Stimulated activated naive B cell treated with anti-CD40 and anti-IgM and Interleukin-4, amounts not matched to agents 10 μg/mL and 1 μg/mL and 100 μg/mL, for 72 hours (primary cell): ENCODE measurements at regions not wholly inside any gene's neighbourhood (a gene's known extent, or its start where the extent isn't known, plus 50 kb on each side); places are given as distances from the start of the nearest gene placed in this dataset.
"Not testable (repeated sequence)": the region's sequence is repeated elsewhere in the genome, so short reads cannot be mapped to it uniquely, and the experiment has no call there.

Source experiments
- ATAC-seq, 2 donors: fragments of 150-1000 bp; cut with Tn5 transposase; replicated peaks; 2 replicates each; pipeline ENCODE4 v1.10.0; 2021; ENCODE audit warnings: moderate library complexity in 1 of 2
- DNase-seq: peaks from one replicate; pipeline ENCODE4 v3.0.0; 2021
- H3K27ac Mint-ChIP-seq: one replicate; pipeline ENCODE4 v1.8.0; 2022; ENCODE audit warnings: mild to moderate bottlenecking, mixed read lengths
- H3K27me3 Mint-ChIP-seq, 2 donors: one replicate each; pipeline ENCODE4 v1.8.0; 2022; ENCODE audit warnings: mixed read lengths in 2 of 2
- H3K36me3 Mint-ChIP-seq, 2 donors: one replicate each; pipeline ENCODE4 v1.8.0; 2022; ENCODE audit warnings: mixed read lengths in 2 of 2, mild to moderate bottlenecking in 1 of 2
- H3K4me1 Mint-ChIP-seq, 2 donors: one replicate each; pipeline ENCODE4 v1.8.0; 2022; ENCODE audit warnings: mixed read lengths in 2 of 2, mild to moderate bottlenecking in 1 of 2
- H3K4me3 Mint-ChIP-seq, 2 donors: one replicate each; pipeline ENCODE4 v1.8.0; 2022; ENCODE audit warnings: mild to moderate bottlenecking in 2 of 2, mixed read lengths in 2 of 2, moderate library complexity in 1 of 2
- H3K9me3 Mint-ChIP-seq, 2 donors: one replicate each; pipeline ENCODE4 v1.8.0; 2022; ENCODE audit warnings: mixed read lengths in 2 of 2, mild to moderate bottlenecking in 1 of 2

DNA sequence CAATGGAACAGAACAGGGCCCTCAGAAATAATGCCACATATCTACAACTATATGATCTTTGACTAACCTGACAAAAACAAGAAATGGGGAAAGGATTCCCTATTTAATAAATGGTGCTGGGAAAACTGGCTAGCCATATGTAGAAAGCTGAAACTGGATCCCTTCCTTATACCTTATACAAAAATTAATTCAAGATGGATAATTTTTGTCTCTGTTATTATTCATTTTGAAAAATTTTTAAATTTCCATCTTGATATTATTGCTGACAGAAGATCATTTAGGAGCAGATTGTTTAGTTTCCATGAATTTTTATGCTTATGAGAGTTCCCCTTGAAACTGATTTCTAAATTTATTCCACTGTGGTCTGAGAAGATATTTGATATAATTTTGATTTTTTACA is 2039.8 kb upstream of the NUDT12 start:
- H3K27me3 Mint-ChIP-seq, H3K4me1 Mint-ChIP-seq, ATAC-seq, H3K27ac Mint-ChIP-seq, H3K36me3 Mint-ChIP-seq, DNase-seq, H3K4me3 Mint-ChIP-seq: not testable (repeated sequence)
- peaks cover 14 to 22% of the 10 kb centered on the region in 2 donors for H3K9me3 Mint-ChIP-seq

DNA sequence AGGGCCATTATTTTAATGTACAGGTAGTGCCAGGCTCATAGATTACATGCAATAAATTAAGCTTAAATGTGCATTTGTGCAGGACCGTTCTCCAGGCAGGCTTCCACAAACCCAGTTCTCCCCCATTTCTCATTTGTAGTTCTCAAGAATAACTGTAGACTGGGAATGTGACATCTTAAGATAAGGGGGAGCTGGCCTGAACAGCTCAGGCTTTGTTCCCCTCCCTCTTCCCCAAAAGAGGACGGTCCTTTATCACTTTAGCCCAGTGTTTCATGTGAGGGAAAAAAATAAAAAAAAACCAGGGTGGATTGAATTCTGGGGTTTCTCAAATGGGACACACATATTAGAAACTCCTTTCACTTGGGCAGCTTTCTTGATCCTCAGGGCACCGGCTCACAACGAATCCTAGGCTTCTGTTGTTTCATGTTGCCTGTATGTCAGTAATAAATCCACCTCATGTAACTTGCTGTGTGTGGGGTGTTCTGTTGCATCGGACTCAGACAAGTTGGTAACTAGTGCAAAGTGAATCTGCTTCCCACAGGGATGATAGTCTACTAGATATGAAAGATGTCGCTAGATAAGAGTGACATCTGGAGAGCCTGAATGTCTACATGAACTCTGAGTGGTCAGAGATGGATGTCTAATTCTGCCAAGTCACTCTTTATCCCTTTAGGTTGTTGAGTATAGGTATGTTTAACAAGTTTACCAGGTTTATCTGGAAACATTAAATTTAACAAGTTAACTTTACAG is 2030.6 kb upstream of the NUDT12 start:
- Mint-ChIP-seq H3K27me3 (no peaks in the 10 kb centered on the region), H3K9me3 (peaks cover 2 to 4% of the 10 kb centered on the region in 2 donors), H3K4me1 (no peaks in the 10 kb centered on the region), H3K4me3 (no peak overlapping the region), H3K36me3 (no peaks in the 10 kb centered on the region), H3K27ac (no peak overlapping the region)
- no peak for DNase-seq
- ATAC-seq = no peak

DNA sequence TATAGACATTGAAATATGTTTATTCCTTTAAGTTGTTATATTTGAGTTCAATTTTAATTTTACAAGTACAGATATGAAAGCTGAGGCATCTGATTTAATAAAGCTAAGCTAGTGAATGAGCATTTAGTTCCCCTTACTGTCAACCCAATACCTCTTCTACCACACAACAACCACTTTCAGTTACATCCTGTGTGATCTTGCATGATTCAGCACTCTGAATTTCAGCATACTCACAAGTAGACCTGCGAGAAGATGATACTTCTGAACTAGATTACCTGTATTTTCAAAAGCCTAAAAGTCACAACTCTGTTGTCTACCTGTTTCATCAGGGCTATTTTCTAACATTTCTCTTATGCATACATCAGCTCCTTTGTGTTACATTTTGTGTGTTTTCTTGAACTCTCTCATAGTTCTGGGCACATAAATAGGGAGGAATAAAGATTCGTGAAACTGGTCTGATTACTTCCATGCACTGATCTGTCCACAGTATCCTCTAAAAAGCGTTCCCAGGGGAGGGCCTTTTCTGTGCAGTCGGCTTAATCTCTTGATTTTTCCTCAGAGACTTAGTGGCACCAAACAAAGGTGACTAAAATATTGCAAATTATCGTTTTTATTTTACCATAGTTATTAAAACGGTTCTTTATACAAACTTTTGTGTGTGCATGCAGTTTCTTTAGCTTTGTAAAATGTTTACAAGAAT is 2025.5 kb upstream of the NUDT12 start:
- Mint-ChIP-seq H3K27ac (no peak overlapping the region), H3K36me3 (no peaks in the 10 kb centered on the region), H3K4me3 (no peak overlapping the region), H3K9me3 (peaks cover 7 to 11% of the 10 kb centered on the region in 2 donors), H3K4me1 (no peaks in the 10 kb centered on the region), H3K27me3 (no peaks in the 10 kb centered on the region)
- no peak for DNase-seq
- ATAC-seq = no peak

DNA sequence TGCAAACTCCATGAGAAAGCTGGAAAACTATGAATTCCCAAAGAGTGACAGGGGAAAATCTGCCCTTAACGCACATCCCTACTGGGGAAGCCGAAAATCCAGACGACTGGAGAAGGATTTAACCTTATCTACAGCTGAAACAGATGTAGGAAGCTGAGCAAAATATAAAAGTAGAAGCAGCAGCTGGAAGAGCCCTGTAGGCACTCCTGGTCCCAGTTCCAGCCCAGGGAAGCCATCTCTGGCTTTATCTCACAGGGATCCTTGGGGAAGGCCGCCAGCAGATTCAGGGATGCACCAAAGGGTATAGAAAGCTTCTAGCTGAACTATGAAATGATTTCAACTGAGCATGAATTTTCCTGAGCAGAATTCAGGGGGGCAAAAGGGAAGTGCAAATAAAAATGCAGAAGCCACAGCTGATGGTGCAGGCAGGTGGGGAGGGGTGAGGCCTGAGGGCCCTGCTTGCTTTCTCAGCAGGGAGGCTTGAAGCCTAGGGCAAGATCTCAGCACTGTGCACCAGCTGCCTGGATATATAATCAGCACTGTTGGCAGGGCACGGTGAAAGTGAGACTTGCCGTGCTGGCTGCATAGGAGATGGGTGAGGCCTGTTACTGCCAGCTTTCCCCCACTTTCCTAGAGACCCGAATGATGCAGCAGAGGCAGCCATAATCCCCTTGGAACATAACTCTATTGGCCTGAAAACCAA is 2019.5 kb upstream of the NUDT12 start:
- DNase-seq (no peak), ATAC-seq (no peak)
- no peaks in the 10 kb centered on the region for H3K4me1 Mint-ChIP-seq
- no peaks in the 10 kb centered on the region for H3K36me3 Mint-ChIP-seq
- no peak overlapping the region for H3K27ac Mint-ChIP-seq
- no peaks in the 10 kb centered on the region for H3K27me3 Mint-ChIP-seq
- peaks cover 18% of the 10 kb centered on the region in 2 donors for H3K9me3 Mint-ChIP-seq
- no peak overlapping the region for H3K4me3 Mint-ChIP-seq

DNA sequence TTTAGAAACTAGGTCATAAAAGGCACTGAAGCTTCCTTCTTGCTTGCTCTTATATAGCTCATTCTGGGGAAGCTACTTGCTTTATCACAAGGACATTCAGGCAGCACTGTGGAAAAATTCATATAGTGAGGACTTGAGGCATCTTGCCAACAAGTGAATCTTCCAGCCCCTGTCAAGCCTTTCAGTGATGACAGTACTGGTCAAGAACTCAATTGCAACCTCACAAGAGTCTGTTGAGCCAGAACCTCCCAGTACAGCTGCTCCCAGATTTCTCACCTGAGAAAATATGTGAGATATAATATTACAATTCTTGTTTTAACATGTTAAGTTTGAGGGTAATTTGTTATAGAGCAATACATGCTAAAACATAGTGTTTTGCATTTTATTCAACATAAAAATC is 2011.0 kb upstream of the NUDT12 start:
- DNase-seq = no peak
- Mint-ChIP-seq H3K9me3 (peaks cover 0 to 4% of the 10 kb centered on the region in 2 donors), H3K4me3 (no peak overlapping the region), H3K4me1 (no peaks in the 10 kb centered on the region), H3K36me3 (no peaks in the 10 kb centered on the region), H3K27ac (no peak overlapping the region), H3K27me3 (no peaks in the 10 kb centered on the region)
- no peak for ATAC-seq

DNA sequence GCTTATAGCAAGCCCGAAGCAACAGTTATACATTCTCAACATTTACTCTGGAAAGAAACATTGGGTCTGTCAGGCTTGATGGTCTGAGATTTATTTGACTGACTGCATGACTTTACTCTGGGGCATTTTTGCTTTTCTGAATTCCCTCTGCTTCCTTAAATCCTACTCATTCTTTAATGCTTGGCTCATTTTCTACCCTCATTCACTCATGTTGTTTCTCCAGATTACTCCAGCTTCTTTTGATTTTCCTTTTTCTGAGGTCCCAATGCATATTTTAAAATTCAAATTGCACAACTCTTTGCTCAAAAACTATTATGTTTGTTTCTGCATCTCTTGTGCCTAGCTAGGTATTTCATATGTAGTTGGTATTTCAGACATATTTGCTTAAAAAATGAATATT is 2002.9 kb upstream of the NUDT12 start:
- Mint-ChIP-seq H3K27ac (no peak overlapping the region), H3K4me3 (no peak overlapping the region), H3K4me1 (no peaks in the 10 kb centered on the region), H3K9me3 (peaks cover 2 to 9% of the 10 kb centered on the region in 2 donors), H3K36me3 (no peaks in the 10 kb centered on the region), H3K27me3 (no peaks in the 10 kb centered on the region)
- ATAC-seq (no peak), DNase-seq (no peak)

DNA sequence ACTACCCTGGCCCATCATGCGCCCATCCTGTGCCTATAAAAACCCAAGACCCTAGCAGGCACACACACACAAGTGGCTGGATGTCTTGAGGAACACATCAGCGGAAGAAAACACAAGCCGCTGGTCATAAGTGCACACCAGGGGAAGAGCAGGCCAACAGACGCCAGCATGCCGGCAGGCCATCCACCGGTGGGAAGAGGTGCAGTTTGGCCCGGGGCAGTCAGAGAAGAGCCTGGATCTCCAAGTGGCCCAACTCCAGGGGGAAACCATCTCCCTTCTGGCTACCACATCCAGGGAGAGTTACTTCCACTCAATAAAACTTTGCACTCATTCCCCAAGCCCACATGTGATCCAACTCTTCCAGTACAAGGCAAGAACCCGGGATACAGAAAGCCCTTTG is 2001.3 kb upstream of the NUDT12 start:
- no peaks in the 10 kb centered on the region for H3K36me3 Mint-ChIP-seq
- H3K9me3 Mint-ChIP-seq = peaks cover 2 to 9% of the 10 kb centered on the region in 2 donors
- no peaks in the 10 kb centered on the region for H3K4me1 Mint-ChIP-seq

DNA sequence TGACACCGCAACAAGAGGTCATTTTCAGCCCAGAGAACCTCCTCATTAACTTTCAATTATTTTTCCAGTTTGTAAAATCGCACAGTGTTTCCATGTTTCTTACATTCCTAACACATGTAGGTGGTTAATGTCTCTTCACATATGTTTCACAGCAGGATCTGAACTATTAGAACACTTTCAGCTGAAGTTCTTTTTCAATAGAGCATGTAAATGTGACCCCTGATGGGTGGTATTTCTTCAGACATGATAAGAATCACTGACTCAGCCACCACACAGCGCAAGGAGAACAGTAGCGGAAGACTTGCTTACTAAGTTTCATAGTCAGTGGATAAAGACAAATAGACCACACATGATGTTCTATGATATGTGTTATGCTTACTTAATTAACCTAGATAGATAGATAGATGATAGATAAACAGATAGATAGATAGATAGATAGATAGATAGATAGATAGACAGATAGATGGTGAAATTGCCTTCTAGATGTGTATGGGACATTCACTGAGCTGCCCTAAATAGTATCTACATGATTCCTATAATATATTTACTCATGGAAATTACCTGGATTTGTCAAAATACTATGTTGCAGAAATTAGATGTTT is 1992.1 kb upstream of the NUDT12 start:
- H3K27ac Mint-ChIP-seq = no peak overlapping the region
- H3K9me3 Mint-ChIP-seq = peaks cover 0 to 8% of the 10 kb centered on the region in 2 donors
- DNase-seq = no peak
- H3K4me3 Mint-ChIP-seq = no peak overlapping the region
- H3K27me3 Mint-ChIP-seq = no peaks in the 10 kb centered on the region
- ATAC-seq = no peak
- no peaks in the 10 kb centered on the region for H3K4me1 Mint-ChIP-seq
- no peaks in the 10 kb centered on the region for H3K36me3 Mint-ChIP-seq

More for the DNA sequence above, 2001.3 kb upstream of the NUDT12 start:
- no peaks in the 10 kb centered on the region for H3K27me3 Mint-ChIP-seq
- no peak for DNase-seq
- ATAC-seq = no peak
- H3K27ac Mint-ChIP-seq = no peak overlapping the region
- H3K4me3 Mint-ChIP-seq = no peak overlapping the region

DNA sequence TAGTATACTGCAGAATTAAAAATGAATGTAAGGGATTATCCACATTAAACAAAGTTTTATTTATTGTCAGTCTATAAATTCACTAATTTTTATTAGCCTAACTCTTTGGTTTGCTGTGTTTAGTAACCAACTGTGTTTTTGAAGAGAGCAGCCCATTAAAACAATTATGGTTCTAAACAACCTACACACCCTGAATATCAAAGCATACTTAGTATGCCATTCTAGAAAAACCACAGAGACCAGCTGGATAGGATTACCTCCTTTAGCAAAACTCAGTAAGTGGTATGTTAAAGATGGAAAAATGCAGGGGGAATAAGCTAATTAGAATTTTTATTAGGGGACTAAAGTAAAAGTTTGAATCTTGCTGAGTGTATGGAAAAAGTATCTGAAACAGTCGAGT is 1981.7 kb upstream of the NUDT12 start:
- no peaks in the 10 kb centered on the region for H3K4me1 Mint-ChIP-seq
- no peak overlapping the region for H3K4me3 Mint-ChIP-seq
- DNase-seq (no peak), ATAC-seq (no peak)
- no peaks in the 10 kb centered on the region for H3K36me3 Mint-ChIP-seq
- no peak overlapping the region for H3K27ac Mint-ChIP-seq
- peaks cover 0 to 5% of the 10 kb centered on the region in 2 donors for H3K9me3 Mint-ChIP-seq
- H3K27me3 Mint-ChIP-seq = no peaks in the 10 kb centered on the region

DNA sequence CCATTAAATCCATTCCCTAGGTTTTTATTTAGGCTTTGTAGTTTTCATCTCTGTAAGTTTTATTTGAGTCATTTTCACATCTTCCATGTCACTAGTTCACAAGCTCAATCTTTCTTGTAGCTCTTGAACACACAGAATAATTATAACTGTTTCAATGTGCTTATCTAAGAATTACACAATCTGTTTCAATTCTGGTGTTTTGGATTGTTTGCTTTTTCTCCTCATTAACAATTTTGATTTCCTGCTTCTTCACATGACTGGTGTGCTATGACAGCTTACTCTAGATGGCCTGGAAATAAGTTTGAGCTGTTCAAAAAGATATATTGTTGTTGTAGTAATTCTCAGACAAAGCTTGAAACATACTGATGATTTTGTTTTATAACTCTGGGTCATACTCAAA is 1974.1 kb upstream of the NUDT12 start:
- no peak overlapping the region for H3K4me3 Mint-ChIP-seq
- no peak for ATAC-seq
- no peaks in the 10 kb centered on the region for H3K27me3 Mint-ChIP-seq
- no peak overlapping the region for H3K27ac Mint-ChIP-seq
- H3K36me3 Mint-ChIP-seq = no peaks in the 10 kb centered on the region
- peaks cover 0 to 3% of the 10 kb centered on the region in 2 donors for H3K9me3 Mint-ChIP-seq
- no peaks in the 10 kb centered on the region for H3K4me1 Mint-ChIP-seq
- no peak for DNase-seq

DNA sequence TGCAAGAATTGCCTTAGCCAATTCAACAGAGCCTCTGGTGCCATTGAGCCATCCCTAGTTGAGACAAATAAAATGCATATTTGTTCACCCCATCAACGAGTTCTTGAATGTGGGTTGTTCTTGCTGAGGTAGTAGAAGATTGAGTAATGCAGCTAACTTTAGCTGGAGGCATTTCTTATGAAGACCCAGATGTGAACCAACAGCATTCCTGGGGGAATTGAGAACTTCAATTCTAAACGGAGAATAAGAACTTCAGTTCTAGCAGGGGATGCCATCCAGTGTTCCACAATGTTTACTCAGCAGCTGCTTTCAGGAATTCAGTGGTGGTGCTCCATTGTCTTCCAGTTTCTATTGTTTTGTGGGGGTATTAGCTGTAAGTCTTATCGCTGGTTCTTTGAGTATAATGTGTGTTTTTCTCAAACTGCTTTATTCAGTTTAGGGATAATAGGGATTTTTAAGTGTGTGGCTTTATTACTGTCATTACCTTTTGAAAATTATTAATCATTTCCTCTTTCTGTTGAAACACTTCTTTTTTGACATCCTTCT is 1968.2 kb upstream of the NUDT12 start:
- H3K4me1 Mint-ChIP-seq = no peaks in the 10 kb centered on the region
- H3K36me3 Mint-ChIP-seq = no peaks in the 10 kb centered on the region
- H3K9me3 Mint-ChIP-seq = peaks cover 15 to 16% of the 10 kb centered on the region in 2 donors
- no peaks in the 10 kb centered on the region for H3K27me3 Mint-ChIP-seq
- no peak overlapping the region for H3K4me3 Mint-ChIP-seq
- H3K27ac Mint-ChIP-seq = no peak overlapping the region
- ATAC-seq (no peak), DNase-seq (no peak)

DNA sequence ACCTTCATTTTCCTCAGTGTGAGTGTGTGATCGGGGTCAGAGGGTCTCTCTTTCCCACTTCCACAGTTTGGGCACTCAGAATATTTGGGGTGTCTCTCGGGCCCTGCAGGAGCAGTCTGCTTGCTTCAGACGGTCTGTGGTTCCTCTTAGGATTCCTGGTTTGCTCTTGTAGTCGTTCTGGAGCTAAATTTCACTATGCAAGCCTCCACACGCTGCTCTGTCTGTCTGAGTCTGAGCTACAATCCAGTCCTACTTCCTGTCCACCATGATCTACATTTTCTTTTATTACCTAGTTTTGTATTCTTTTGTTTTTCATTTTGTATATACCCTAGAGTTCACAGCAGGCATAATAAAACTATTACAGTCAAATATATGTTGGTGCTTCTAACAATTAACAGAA is 1967.3 kb upstream of the NUDT12 start:
- Mint-ChIP-seq H3K27me3 (no peaks in the 10 kb centered on the region), H3K36me3 (no peaks in the 10 kb centered on the region), H3K9me3 (peaks cover 15 to 16% of the 10 kb centered on the region in 2 donors), H3K4me1 (no peaks in the 10 kb centered on the region), H3K27ac (no peak overlapping the region), H3K4me3 (no peak overlapping the region)
- DNase-seq = no peak
- no peak for ATAC-seq

DNA sequence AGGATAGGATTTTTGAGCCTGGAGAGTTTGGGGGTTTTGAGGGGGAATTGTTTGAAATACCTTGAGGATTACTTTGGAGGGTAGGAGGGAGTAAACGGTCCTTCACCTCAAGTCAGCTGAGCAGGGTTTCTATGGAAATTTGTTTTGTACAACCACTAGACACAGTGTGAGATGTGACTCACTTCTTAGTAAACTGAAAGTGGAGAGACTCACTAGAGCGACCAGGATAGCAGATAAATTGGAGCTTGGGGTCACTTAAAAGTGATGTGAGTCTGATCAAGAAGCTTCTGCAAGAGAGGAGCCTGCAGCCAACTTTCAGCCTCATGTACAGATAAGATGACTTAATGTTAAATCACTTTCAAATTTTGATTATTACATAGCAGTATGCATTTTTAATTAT is 1945.9 kb upstream of the NUDT12 start:
- no peaks in the 10 kb centered on the region for H3K36me3 Mint-ChIP-seq
- DNase-seq (no peak), ATAC-seq (no peak)
- no peak overlapping the region for H3K27ac Mint-ChIP-seq
- H3K9me3 Mint-ChIP-seq = peaks cover 0 to 5% of the 10 kb centered on the region in 2 donors
- H3K4me3 Mint-ChIP-seq = no peak overlapping the region
- no peaks in the 10 kb centered on the region for H3K4me1 Mint-ChIP-seq
- no peaks in the 10 kb centered on the region for H3K27me3 Mint-ChIP-seq

DNA sequence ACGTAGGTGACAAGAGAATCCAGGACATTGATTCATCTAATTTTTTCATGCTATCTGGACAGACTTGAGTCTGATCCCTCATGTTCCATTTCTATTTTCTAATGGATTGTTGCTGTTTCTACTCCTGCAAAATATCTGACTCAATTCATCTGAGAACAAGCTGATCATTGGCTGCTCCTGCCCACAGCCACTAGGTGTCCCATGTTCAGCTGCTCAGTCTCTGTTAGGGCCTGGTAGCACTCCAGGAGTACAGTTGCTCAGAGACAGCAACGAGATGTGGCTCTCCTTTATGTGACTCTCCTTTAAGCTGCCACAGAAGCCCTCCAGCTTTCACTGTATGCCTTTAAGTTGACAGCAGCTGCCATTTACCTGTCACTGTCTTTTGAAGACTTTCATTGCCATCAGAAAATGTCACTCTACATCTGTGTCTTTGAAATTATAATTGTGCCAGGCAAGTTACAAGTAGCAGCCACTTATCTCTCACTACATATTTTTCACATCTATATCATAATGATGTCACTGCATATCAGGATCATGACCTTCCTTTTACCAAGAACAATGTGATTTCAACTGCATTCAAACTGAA is 1944.2 kb upstream of the NUDT12 start:
- Mint-ChIP-seq H3K9me3 (no peaks in the 10 kb centered on the region), H3K4me3 (no peak overlapping the region), H3K36me3 (no peaks in the 10 kb centered on the region), H3K4me1 (no peaks in the 10 kb centered on the region), H3K27me3 (no peaks in the 10 kb centered on the region), H3K27ac (no peak overlapping the region)
- DNase-seq (no peak), ATAC-seq (peak; percentile 44 to 63)
